Renal pelvis (tissue), 1 donor: ENCODE measurements at regions not wholly inside any gene's neighbourhood (a gene's known extent, or its start where the extent isn't known, plus 50 kb on each side); places are given as distances from the start of the nearest gene placed in this dataset.
"Not testable (repeated sequence)": the region's sequence is repeated elsewhere in the genome, so short reads cannot be mapped to it uniquely, and the experiment has no call there.

Source experiments
- DNase-seq: peaks from one replicate; pipeline ENCODE4 v3.0.0-alpha.2; 2013

GRCh38 chr5:101040002-101040401, 136.9 kb upstream of the ST8SIA4 start:
- DNase-seq, result not testable (repeated sequence)

DNA sequence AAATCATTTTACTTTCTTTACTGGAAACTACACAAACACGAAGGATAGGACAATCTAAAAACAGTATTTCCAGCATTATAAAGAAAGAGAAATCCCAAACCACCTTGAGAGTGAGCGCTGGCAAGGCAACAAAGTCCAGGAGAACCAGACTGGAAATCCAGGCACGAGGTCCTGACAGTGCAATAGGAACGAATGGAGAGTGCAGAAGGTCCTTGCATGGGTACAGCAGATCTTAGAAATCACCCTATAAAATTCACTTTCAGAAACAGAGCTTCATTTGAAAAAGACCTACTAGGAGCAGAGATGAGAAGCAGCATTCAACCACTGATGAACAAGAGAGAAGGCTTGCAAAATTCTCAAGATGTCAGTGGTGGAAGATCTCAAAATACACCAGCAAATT, 133.7 kb upstream of the ST8SIA4 start:
- no peak for DNase-seq

- no peak for DNase-seq
Observed at GRCh38 chr5:101035425-101035824, 132.3 kb upstream of the ST8SIA4 start.

DNA sequence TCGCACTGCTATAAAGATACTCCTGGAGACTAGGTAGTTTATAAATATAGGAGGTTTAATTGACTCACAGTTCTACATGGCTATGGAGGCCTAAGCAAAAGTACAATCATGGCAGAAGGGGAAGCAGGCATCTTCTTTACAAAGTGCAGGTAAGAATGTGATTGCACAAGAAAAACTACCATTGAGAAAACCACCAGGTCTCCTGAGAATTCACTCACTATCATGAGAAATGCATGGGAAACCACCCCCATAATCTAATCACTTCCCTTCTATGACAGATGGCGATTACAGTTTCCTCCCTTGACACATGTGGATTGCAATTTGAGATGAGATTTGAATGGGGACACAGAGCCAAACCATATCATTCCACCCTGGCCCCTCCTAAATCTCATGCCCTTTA, 121.2 kb upstream of the ST8SIA4 start:
- DNase-seq, result no peak

DNA sequence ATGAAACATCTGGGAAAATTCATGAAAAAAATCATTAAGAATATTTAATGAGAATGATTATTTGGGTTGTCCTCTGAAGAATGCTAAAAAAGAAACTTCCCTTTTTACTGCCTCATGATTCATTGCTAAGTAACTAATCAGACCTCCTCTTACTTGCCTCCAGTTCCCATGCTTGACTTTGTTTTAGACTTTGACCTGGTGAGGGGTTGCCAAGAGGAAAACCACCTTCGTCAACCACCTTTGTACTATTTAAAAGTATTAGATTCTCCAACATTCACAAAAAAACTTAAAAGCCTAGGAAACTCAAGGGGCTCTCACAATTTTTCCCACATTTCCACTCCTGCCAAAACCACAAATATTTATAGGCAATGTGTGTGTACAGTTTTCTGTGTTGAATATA, 115.2 kb upstream of the ST8SIA4 start:
- DNase-seq, result peak; percentile 7

DNA sequence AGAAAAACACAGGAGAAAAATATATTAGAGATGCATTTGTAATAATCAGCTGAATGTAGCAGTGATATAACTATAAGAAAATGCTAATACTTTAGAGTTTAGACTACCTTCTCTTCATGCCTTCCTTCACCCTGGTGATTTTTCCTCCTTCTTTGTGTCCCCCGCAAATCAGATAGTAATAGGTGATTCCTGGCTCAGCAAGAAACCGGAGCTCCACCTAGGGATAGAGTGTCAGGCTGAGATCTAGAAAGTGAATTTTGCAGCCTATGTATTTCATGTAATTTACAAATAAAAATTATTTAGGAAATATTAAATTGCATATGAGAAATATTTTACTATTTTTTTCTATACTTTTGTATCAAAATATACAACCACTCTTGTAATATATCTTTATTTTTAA, 109.8 kb upstream of the ST8SIA4 start:
- no peak for DNase-seq

DNA sequence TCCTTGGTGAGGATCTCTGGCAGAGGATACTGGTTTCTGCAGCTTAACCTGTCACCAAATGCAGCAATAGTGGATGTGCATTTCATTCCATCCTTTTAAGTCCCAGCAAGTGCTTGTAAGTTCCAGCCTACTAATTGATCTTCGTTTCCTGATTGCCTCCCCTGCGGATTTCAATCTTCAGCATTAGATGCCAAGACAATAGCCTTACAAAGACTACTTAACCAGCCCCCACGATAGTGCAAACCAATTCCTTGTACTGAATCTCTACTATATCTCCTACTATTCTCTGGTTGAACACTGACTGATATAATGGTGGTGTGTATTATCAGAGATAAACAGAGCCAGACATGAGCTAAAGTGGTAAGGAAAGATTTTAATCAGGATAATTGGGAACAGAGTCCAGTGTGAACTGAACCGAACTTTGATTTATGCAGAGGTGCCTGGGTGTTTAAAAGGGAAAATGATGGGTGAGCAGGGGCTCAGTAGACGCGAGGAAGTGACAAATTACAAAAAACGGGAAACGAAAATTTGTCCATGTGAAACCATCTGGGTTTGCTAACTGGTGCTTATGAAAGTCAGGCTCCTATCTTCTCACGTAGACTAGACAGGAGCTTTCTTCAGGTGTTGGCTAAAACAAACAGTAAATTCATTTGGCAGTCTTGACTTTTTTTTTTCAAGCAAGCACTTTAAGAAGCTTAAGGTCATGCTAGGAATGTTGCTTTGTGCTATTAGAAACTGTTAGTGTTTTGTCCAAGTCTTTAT, 106.9 kb upstream of the ST8SIA4 start:
- DNase-seq, result no peak

- DNase-seq, result no peak
Observed at GRCh38 chr5:100992354-100992753, 89.3 kb upstream of the ST8SIA4 start.

GRCh38 chr5:100983601-100984000, 80.5 kb upstream of the ST8SIA4 start:
- not testable (repeated sequence) for DNase-seq

DNA sequence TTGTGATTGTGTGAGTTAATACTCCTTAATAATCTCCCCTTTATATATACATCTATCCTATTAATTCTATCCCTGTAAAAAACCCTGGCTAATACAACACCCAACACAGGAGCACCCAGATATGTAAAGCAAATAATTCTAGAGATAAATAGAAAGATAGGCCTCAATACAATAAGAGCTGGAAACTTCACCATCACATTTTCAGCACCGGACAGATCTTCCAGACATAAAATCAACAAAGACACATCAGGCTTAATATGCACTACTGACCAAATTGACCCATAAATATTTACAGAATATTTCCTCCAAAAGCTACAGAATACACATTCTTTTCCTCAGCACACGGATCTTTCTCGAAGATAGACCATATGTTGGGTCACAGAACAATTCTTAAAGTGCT, 71.0 kb upstream of the ST8SIA4 start:
- DNase-seq, result no peak

DNA sequence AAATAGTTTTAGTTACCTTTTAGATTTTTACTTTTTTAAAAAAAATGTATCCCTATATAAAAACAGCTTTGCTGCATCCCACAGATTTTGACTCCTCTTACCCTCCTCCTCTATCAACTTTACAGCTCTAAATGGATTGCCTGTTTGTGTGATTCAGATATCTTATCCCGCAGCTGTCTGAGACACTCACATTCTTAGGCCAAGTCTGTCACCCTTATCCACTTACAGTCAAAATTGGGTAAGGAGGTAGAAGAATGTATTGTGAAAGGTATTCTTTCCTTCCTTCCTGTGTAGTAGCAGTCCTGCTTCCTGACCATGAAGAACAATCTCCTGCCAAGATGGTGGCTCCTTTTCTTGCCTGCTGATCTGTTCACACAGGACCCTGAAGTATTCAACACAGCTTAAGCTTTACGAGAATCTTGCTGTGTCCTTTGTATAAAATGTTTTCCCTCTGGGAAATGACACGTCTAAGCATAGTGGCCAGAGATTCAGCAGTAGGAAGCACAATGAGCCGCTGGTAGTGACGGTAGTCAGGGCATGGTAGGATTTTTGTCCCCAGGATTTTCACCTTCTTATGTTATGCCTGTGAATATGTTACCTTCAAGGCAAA, 67.7 kb upstream of the ST8SIA4 start:
- no peak for DNase-seq

DNA sequence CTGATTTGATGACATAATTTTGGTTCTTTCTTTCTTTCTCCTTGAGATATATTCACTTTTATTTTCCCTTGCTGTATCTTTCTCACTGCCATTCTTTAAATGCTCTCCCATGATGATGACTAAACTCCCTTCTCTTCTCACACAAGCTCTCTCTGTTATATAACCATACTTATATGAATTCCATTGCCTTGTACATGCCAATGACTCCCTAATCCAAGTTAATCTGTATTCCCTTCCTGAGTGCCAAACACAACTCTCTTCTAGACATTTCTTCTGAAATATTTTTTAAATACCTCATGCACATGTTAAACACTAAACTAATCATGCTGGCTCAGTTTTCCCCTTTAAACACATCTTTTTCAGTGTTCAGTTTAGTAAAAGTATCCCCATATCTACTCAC, 62.2 kb upstream of the ST8SIA4 start:
- no peak for DNase-seq
